NB4 (cell line): ENCODE measurements at regions not wholly inside any gene's neighbourhood (a gene's known extent, or its start where the extent isn't known, plus 50 kb on each side); places are given as distances from the start of the nearest gene placed in this dataset.

Experiments used
- CTCF ChIP-seq: IDR thresholded peaks from one replicate; pipeline ENCODE4 v1.5.1; 2012; ENCODE audit warnings: low read depth, low read length
- MAX ChIP-seq: IDR thresholded peaks from 2 replicates; pipeline ENCODE4 v1.6.1; 2011; ENCODE audit warnings: low read depth, low read length
- MYC ChIP-seq: IDR thresholded peaks from 2 replicates; pipeline ENCODE4 v1.6.1; 2011; ENCODE audit warnings: low read depth, low read length
- POLR2A ChIP-seq: IDR thresholded peaks from 2 replicates; pipeline ENCODE4 v1.6.1; 2011; ENCODE audit warnings: mild to moderate bottlenecking; ENCODE audit not compliant: insufficient read length; ENCODE audit errors: extremely low read depth

GRCh38 chr9:12503606-12504122 lies 189.5 kb upstream of the TYRP1 start:
- TF ChIP-seq CTCF (no peak), POLR2A (no peak), MAX (no peak), MYC (no peak)
